ENCODE measurements at regions not wholly inside any gene's neighbourhood (a gene's known extent, or its start where the extent isn't known, plus 50 kb on each side); places are given as distances from the start of the nearest gene placed in this dataset.

GRCh38 chr1:4267381-4268261 is 367.5 kb upstream of the C1orf174 start:
- Mint-ChIP-seq H3K9me3 (ENCODE audit: low read depth) (no peaks in the 10 kb centered on the region), H3K4me3 (no peak overlapping the region), H3K36me3 (ENCODE audit: low read depth) (no peaks in the 10 kb centered on the region), H3K27ac (no peak overlapping the region), H3K27me3 (peaks cover 10% of the 10 kb centered on the region), H3K4me1 (no peaks in the 10 kb centered on the region)
- ChIA-PET CTCF (no interaction called here), POLR2A (no interaction called here)
- ATAC-seq (no peak), DNase-seq (no peak)
- intact Hi-C loops (cut with DNase I, micrococcal nuclease): no loop called here

GRCh38 chr1:4268262-4268888 is 368.3 kb upstream of the C1orf174 start:
- no peak overlapping the region for H3K4me3 Mint-ChIP-seq
- ATAC-seq (no peak), DNase-seq (no peak)
- POLR2A ChIA-PET: no interaction called here
- H3K4me1 Mint-ChIP-seq: no peaks in the 10 kb centered on the region
- no peaks in the 10 kb centered on the region for H3K36me3 Mint-ChIP-seq (ENCODE audit: low read depth)
- H3K9me3 Mint-ChIP-seq (ENCODE audit: low read depth): no peaks in the 10 kb centered on the region
- intact Hi-C loops (cut with DNase I, micrococcal nuclease): no loop called here
- peaks cover 8% of the 10 kb centered on the region for H3K27me3 Mint-ChIP-seq
- CTCF ChIA-PET: no interaction called here
- no peak overlapping the region for H3K27ac Mint-ChIP-seq

- ChIA-PET POLR2A (no interaction called here), CTCF (no interaction called here)
- Mint-ChIP-seq H3K4me3 (no peak overlapping the region), H3K27ac (no peak overlapping the region), H3K9me3 (ENCODE audit: low read depth) (no peaks in the 10 kb centered on the region), H3K36me3 (ENCODE audit: low read depth) (no peaks in the 10 kb centered on the region), H3K4me1 (no peaks in the 10 kb centered on the region), H3K27me3 (peaks cover 5% of the 10 kb centered on the region)
- DNase-seq (no peak), ATAC-seq (no peak)
- intact Hi-C loops (cut with DNase I, micrococcal nuclease): no loop called here
These were observed 368.8 kb upstream of the C1orf174 start for GRCh38 chr1:4268889-4269284.

- ATAC-seq (no peak), DNase-seq (no peak)
- Mint-ChIP-seq H3K27ac (no peak overlapping the region), H3K4me1 (no peaks in the 10 kb centered on the region), H3K27me3 (peaks cover 5% of the 10 kb centered on the region), H3K36me3 (ENCODE audit: low read depth) (no peaks in the 10 kb centered on the region), H3K4me3 (no peak overlapping the region), H3K9me3 (ENCODE audit: low read depth) (no peaks in the 10 kb centered on the region)
- intact Hi-C loops (cut with DNase I, micrococcal nuclease): no loop called here
- POLR2A ChIA-PET: no interaction called here
- CTCF ChIA-PET: no interaction called here
These were observed 369.3 kb upstream of the C1orf174 start for GRCh38 chr1:4269330-4269729.

- no peaks in the 10 kb centered on the region for H3K9me3 Mint-ChIP-seq (ENCODE audit: low read depth)
- H3K36me3 Mint-ChIP-seq (ENCODE audit: low read depth): no peaks in the 10 kb centered on the region
- POLR2A ChIA-PET: interaction anchor here (0.7 kb wide), 1 partner anchor 9 kb away, joined by 4 read pairs; no protein-coding TSS in a partner anchor
- no peak overlapping the region for H3K27ac Mint-ChIP-seq
- intact Hi-C loops (cut with DNase I, micrococcal nuclease): no loop called here
- H3K4me3 Mint-ChIP-seq: no peak overlapping the region
- DNase-seq (no peak), ATAC-seq (no peak)
- no peaks in the 10 kb centered on the region for H3K4me1 Mint-ChIP-seq
- H3K27me3 Mint-ChIP-seq: peaks cover 4% of the 10 kb centered on the region
- CTCF ChIA-PET: interaction anchor here (0.9 kb wide), 1 partner anchor 12 kb away, joined by 4 read pairs; no protein-coding TSS in a partner anchor
These were observed 370.0 kb upstream of the C1orf174 start for GRCh38 chr1:4269952-4270570.

GRCh38 chr1:4270651-4271337 is 370.7 kb upstream of the C1orf174 start:
- CTCF ChIA-PET: interaction anchor here (0.9 kb wide), 1 partner anchor 11 kb away, joined by 4 read pairs; no protein-coding TSS in a partner anchor
- H3K36me3 Mint-ChIP-seq (ENCODE audit: low read depth): no peaks in the 10 kb centered on the region

GRCh38 chr1:4271338-4271998 is 371.4 kb upstream of the C1orf174 start:
- no peak for DNase-seq
- POLR2A ChIA-PET: no interaction called here
- no peak for ATAC-seq
- Mint-ChIP-seq H3K9me3 (ENCODE audit: low read depth) (no peaks in the 10 kb centered on the region), H3K27ac (no peak overlapping the region), H3K4me3 (no peak overlapping the region), H3K4me1 (no peaks in the 10 kb centered on the region), H3K36me3 (ENCODE audit: low read depth) (no peaks in the 10 kb centered on the region), H3K27me3 (peaks cover 6% of the 10 kb centered on the region)
- CTCF ChIA-PET: no interaction called here
- intact Hi-C loops (cut with DNase I, micrococcal nuclease): no loop called here

More at GRCh38 chr1:4270651-4271337, 370.7 kb upstream of the C1orf174 start:
- peaks cover 5% of the 10 kb centered on the region for H3K27me3 Mint-ChIP-seq
- no peak for DNase-seq
- no peaks in the 10 kb centered on the region for H3K9me3 Mint-ChIP-seq (ENCODE audit: low read depth)
- no peak for ATAC-seq
- intact Hi-C loops (cut with DNase I, micrococcal nuclease): no loop called here
- H3K4me1 Mint-ChIP-seq: no peaks in the 10 kb centered on the region
- POLR2A ChIA-PET: no interaction called here
- no peak overlapping the region for H3K4me3 Mint-ChIP-seq
- H3K27ac Mint-ChIP-seq: no peak overlapping the region

- no peak for DNase-seq
- Mint-ChIP-seq H3K27me3 (peaks cover 10% of the 10 kb centered on the region), H3K4me1 (no peaks in the 10 kb centered on the region), H3K9me3 (ENCODE audit: low read depth) (peaks cover 6% of the 10 kb centered on the region), H3K27ac (no peak overlapping the region), H3K4me3 (no peak overlapping the region), H3K36me3 (ENCODE audit: low read depth) (no peaks in the 10 kb centered on the region)
- ATAC-seq: no peak
- CTCF ChIA-PET: no interaction called here
- POLR2A ChIA-PET: no interaction called here
- intact Hi-C loops (cut with DNase I, micrococcal nuclease): no loop called here
These were observed 372.5 kb upstream of the C1orf174 start for GRCh38 chr1:4272568-4272967.

- Mint-ChIP-seq H3K27me3 (peaks cover 13% of the 10 kb centered on the region), H3K36me3 (ENCODE audit: low read depth) (no peaks in the 10 kb centered on the region), H3K27ac (no peak overlapping the region), H3K4me1 (no peaks in the 10 kb centered on the region), H3K9me3 (ENCODE audit: low read depth) (peaks cover 11% of the 10 kb centered on the region), H3K4me3 (no peak overlapping the region)
- no peak for DNase-seq
- ChIA-PET POLR2A (no interaction called here), CTCF (interaction anchor here (0.5 kb wide), 1 partner anchor 1127 kb away, joined by 3 read pairs; no protein-coding TSS in a partner anchor)
- intact Hi-C loops (cut with DNase I, micrococcal nuclease): no loop called here
- no peak for ATAC-seq
These were observed 373.2 kb upstream of the C1orf174 start for GRCh38 chr1:4273243-4273642.

- H3K4me3 Mint-ChIP-seq: no peak overlapping the region
These were observed 373.7 kb upstream of the C1orf174 start for GRCh38 chr1:4273747-4274146.

GRCh38 chr1:4275083-4275482 is 375.0 kb upstream of the C1orf174 start:
- no peaks in the 10 kb centered on the region for H3K4me1 Mint-ChIP-seq
- CTCF ChIA-PET: no interaction called here
- H3K36me3 Mint-ChIP-seq (ENCODE audit: low read depth): no peaks in the 10 kb centered on the region
- peaks cover 11% of the 10 kb centered on the region for H3K9me3 Mint-ChIP-seq (ENCODE audit: low read depth)
- H3K4me3 Mint-ChIP-seq: no peak overlapping the region
- ATAC-seq (no peak), DNase-seq (no peak)
- intact Hi-C loops (cut with DNase I, micrococcal nuclease): no loop called here
- no peak overlapping the region for H3K27ac Mint-ChIP-seq
- peaks cover 13% of the 10 kb centered on the region for H3K27me3 Mint-ChIP-seq
- POLR2A ChIA-PET: no interaction called here

More at GRCh38 chr1:4273747-4274146, 373.7 kb upstream of the C1orf174 start:
- POLR2A ChIA-PET: no interaction called here
- Mint-ChIP-seq H3K4me1 (no peaks in the 10 kb centered on the region), H3K36me3 (ENCODE audit: low read depth) (no peaks in the 10 kb centered on the region), H3K27ac (no peak overlapping the region), H3K9me3 (ENCODE audit: low read depth) (peaks cover 11% of the 10 kb centered on the region), H3K27me3 (peaks cover 13% of the 10 kb centered on the region)
- ATAC-seq (no peak), DNase-seq (no peak)
- CTCF ChIA-PET: interaction anchor here (0.5 kb wide), 1 partner anchor 1126 kb away, joined by 3 read pairs; no protein-coding TSS in a partner anchor
- intact Hi-C loops (cut with DNase I, micrococcal nuclease): no loop called here

Measured in activated CD4-positive, alpha-beta T cell treated with anti-CD3 and anti-CD28 coated beads for 36 hours (primary cell).